ENCODE measurements at regions not wholly inside any gene's neighbourhood (a gene's known extent, or its start where the extent isn't known, plus 50 kb on each side); places are given as distances from the start of the nearest gene placed in this dataset.
"Not testable (repeated sequence)": the region's sequence is repeated elsewhere in the genome, so short reads cannot be mapped to it uniquely, and the experiment has no call there.

- no peak for DNase-seq
Observed at GRCh38 chrX:829145-829544, 198.6 kb downstream of the SHOX start.

GRCh38 chrX:828411-828959 is 197.9 kb downstream of the SHOX start:
- no peak for DNase-seq

DNA sequence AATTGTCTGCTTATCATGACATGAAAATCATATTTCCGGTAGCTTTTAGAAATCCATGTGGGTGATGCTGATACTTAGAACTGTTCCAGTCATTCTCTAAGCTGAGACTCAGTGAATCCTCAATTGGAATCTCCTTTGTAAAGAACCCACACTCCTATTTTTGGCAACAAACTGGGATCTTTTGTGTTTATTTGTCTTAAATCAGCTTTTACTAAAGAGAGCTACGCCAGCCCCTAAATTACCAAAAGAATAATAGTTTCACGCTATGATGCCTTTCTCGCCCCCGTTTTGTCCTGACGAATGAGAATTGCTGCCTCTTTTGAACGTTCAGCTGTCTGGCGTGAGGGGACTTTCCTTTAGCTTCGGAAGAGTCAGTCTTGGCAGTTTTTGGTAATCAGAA is 195.9 kb downstream of the SHOX start:
- no peak for DNase-seq

DNA sequence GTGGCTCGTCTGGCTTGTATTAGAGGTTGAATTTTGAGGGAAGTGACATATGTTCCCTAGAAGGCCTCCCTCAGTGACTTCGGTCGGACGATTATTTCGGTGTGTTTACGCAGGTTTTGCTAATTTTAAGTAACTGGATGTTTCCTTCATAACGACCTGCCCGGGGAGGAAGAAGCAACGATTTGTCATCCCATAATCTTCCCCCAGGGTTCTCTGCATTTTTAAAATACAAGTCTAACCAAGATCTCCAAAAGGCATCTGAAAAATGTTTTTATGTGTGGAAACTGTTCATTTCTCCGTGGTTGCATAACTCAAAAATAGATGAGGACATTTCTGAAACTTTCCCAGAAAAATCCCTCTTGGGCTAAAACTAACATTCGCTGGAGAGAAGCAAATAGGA is 195.4 kb downstream of the SHOX start:
- DNase-seq = no peak

- not testable (repeated sequence) for DNase-seq
Observed at GRCh38 chrX:823073-823472, 192.5 kb downstream of the SHOX start.

DNA sequence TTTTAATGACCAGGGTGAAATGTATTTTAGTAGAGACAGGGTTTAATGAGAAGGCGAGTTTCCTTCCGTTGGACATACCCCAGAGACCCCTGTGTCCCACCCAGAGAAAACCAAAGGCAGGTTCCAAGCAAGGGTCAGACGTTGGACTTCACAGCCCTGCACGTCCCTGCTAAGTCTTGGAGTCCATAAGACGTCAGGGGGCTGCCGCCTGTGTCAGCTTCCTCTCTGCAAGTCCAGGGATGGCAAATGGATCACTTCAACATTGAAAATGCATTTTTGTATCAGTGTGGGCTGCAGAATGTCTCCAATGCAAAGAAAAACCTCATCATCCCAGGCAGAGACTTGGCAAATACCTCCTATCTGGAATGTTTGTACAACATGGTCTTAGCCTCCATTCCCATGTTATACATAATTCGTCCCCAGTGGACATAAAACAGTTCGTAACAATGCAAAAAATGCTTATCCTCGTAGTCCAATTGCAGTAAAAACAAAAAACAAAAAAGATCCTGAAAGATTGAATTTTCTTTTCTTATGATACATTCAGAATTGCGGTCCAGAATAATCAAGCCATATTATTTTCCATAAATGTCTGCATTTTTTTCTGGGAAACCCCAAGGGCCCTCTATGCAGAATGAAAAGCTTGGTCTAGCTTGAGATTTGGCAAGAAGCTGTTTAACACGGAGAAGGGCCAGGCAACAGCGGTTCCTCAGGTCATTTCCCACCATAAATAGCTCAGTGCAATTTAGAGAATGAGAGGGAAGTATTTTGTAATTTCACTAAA is 190.9 kb downstream of the SHOX start:
- no peak for DNase-seq

GRCh38 chrX:819684-820083 is 189.1 kb downstream of the SHOX start:
- DNase-seq = no peak

- no peak for DNase-seq
Observed at GRCh38 chrX:817759-818300, 187.2 kb downstream of the SHOX start.

DNA sequence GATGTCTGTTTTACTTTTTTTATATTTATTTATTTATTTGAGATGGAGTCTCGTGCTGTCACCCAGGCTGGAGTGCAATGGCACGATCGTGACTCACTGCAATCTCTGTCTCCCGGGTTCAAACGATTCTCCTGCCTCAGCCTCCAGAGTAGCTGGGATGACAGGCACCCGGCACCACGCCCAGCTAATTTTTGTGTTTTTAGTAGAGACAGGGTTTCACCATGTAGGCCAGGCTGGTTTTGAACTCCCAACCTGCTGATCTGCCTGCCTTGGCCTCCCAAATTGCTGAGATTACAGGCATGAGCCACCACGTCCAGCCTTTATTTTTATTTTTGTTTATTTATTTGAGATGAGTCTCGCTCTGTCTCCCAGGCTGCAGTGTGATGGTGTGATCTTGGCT is 186.6 kb downstream of the SHOX start:
- DNase-seq = not testable (repeated sequence)

GRCh38 chrX:816411-816810 is 185.8 kb downstream of the SHOX start:
- DNase-seq = no peak

DNA sequence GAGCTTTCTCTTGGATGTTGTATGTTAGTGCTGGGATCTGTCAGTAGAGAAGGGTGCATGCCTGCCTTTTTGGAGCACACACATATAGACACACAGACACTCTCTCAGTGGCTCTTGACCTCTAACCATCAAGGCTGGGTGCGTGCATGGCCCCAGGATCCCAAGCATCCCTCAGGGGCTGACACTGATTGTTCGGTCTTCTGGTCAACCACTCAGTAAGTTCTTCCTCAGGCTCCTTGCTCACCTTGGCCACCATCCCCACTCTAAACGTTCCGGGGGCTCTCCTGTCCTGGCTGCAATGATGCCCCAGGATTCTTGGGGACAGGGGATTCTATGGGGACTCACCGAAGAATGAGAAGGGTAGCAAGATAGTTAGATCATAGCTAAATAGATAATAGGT is 179.6 kb downstream of the SHOX start:
- no peak for DNase-seq

GRCh38 chrX:809081-809480 is 178.5 kb downstream of the SHOX start:
- no peak for DNase-seq

GRCh38 chrX:806586-806985 is 176.0 kb downstream of the SHOX start:
- DNase-seq = no peak

DNA sequence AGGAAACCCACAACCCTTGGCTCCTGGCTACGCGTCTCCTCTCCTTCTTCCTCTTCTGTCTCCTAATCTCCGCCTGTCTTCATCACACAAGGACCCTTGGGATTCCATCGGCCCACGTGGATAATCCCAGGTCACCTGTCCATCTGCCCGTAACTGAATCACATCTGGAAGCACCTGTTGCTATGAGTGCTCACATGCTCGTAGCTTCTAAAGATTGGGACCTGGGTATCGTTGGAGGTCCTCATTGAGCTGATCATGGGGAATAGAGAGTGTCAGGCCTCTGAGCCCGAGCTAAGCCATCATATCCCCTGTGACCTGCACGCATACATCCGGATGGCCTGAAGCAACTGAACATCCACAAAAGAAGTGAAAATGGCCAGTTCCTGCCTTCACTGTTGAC is 175.4 kb downstream of the SHOX start:
- DNase-seq = no peak

DNA sequence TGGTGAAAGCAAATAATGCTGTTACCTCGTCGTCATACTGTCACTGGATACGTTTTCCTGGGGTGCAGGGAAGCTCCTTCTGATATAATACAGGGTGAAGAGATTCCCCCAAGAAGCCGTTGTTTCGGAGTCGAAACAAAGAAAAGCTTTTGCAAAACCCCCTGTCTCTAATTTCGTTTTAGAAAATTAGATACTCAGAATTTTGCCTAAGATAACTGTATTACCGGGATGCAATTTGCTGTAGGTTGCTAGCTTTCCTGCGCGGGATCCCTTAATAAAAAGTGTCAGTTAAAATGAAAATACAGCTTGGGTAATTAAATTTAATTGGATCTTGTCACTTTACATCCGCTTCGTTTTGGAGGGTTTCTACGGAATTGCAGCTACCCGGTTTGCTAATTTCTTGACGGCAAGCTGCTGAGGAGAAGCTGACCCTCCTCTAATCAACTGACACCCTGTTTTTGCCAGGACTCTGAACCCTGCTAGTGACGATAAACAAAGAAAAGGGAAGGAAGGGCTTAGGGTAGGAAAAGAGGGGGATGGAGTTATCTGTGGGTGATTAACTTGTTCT is 174.6 kb downstream of the SHOX start:
- DNase-seq = no peak

DNA sequence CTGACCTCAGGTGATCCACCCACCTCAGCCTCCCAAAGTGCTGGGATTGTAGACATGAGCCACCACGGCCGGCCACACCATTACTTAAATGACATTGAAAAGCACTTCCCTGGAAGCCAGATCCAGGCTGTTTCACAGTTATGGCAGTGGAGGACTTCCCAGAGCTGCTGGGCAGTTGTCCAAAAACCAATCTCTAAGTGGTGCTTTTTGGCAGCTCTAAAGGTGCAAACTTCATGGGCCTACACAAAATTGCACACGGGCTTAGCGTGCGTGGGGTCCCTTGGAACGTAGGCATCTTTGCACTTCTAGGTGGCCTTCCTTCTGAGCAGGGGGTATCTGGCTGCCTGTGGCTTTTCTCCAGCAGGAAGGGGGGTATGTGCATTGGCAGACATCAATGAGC is 172.3 kb downstream of the SHOX start:
- no peak for DNase-seq

- DNase-seq = no peak
Observed at GRCh38 chrX:799808-800207, 169.2 kb downstream of the SHOX start.

- DNase-seq = no peak
Observed at GRCh38 chrX:794311-794710, 163.7 kb downstream of the SHOX start.

GRCh38 chrX:793216-793770 is 162.7 kb downstream of the SHOX start:
- DNase-seq = no peak

- no peak for DNase-seq
Observed at GRCh38 chrX:791479-792034, 161.0 kb downstream of the SHOX start.

DNA sequence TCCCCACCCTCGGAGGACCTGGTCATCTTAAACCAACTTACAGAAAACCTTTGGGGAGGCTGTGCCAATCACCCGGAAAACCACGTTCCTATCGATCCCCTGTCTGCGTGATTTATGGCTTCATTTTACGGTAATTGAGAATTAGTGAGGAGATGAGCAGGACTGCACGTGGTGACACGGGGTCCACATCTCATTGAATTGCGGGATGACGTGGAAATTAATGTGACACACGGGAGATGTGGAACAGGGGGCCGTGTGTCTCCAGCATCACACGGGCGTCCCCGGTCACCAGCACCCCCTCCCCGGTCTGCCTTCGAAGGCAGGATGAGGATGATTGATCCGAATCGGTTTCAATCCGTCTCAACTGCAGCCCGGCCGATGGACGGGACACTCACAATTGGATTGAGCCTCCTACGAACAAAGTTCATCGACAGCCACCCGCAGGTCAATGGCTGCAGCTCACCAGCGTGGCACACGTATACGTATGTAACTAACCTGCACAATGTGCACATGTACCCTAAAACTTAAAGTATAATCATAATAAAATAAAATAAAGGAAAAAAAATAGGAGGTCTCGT is 160.3 kb downstream of the SHOX start:
- no peak for DNase-seq

GRCh38 chrX:790041-790506 is 159.5 kb downstream of the SHOX start:
- DNase-seq = no peak

- DNase-seq = no peak
Observed at GRCh38 chrX:789096-789495, 158.5 kb downstream of the SHOX start.

All from stimulated activated CD4-positive, alpha-beta T cell treated with anti-CD3 and anti-CD28 coated beads, Interleukin-15, amount 100 ng/mL, for 24 hours (primary cell).